ENCODE measurements at regions not wholly inside any gene's neighbourhood (a gene's known extent, or its start where the extent isn't known, plus 50 kb on each side); places are given as distances from the start of the nearest gene placed in this dataset.

- no peak for ATAC-seq
- TF ChIP-seq GLIS3 (CRISPR knock-in tag; IDR thresholded peaks at IDR 0.05), result no peak
Measured at GRCh38 chr6:47162231-47162630, 120.1 kb upstream of the ADGRF1 start.

GRCh38 chr6:47161176-47161687 lies 119.1 kb upstream of the ADGRF1 start:
- no peak for TF ChIP-seq ARNTL (CRISPR knock-in tag; IDR thresholded peaks at IDR 0.05; ENCODE audit: borderline replicate concordance, low read depth)
- no peak for TF ChIP-seq CSRNP3 (CRISPR knock-in tag; IDR thresholded peaks at IDR 0.05)
- no peak for TF ChIP-seq POU6F1 (CRISPR knock-in tag; IDR thresholded peaks at IDR 0.05; ENCODE audit: borderline replicate concordance, low read depth)
- TF ChIP-seq BACH2 (CRISPR knock-in tag; IDR thresholded peaks at IDR 0.05; ENCODE audit: borderline replicate concordance), result no peak
- no peak for TF ChIP-seq TCF4 (CRISPR knock-in tag; IDR thresholded peaks at IDR 0.05; ENCODE audit: borderline replicate concordance)
- no peak for TF ChIP-seq ZNF8 (CRISPR knock-in tag; IDR thresholded peaks at IDR 0.05)
- no peak for TF ChIP-seq CREB5 (CRISPR knock-in tag; IDR thresholded peaks at IDR 0.05; ENCODE audit: low read depth)
- no peak for TF ChIP-seq PATZ1 (CRISPR knock-in tag; IDR thresholded peaks at IDR 0.05; ENCODE audit: borderline replicate concordance)
- no peak for TF ChIP-seq ZFP3 (CRISPR knock-in tag; IDR thresholded peaks at IDR 0.05)
- no peak for TF ChIP-seq ZNF70 (CRISPR knock-in tag; IDR thresholded peaks at IDR 0.05)
- TF ChIP-seq ISL1 (CRISPR knock-in tag; IDR thresholded peaks at IDR 0.05), result no peak
- no peak for TF ChIP-seq ZC3H10 (CRISPR knock-in tag; IDR thresholded peaks at IDR 0.05)
- no peak for ATAC-seq

GRCh38 chr6:47160702-47161101 lies 118.6 kb upstream of the ADGRF1 start:
- no peak for TF ChIP-seq CSRNP3 (CRISPR knock-in tag; IDR thresholded peaks at IDR 0.05)
- no peak for TF ChIP-seq ZNF8 (CRISPR knock-in tag; IDR thresholded peaks at IDR 0.05)
- TF ChIP-seq ESRRG (CRISPR knock-in tag; IDR thresholded peaks at IDR 0.05), result no peak
- TF ChIP-seq ZC3H10 (CRISPR knock-in tag; IDR thresholded peaks at IDR 0.05), result no peak
- no peak for TF ChIP-seq CREB5 (CRISPR knock-in tag; IDR thresholded peaks at IDR 0.05; ENCODE audit: low read depth)
- no peak for TF ChIP-seq ZFP3 (CRISPR knock-in tag; IDR thresholded peaks at IDR 0.05)
- TF ChIP-seq CSDC2 (CRISPR knock-in tag; IDR thresholded peaks at IDR 0.05), result no peak
- TF ChIP-seq OSR1 (CRISPR knock-in tag; IDR thresholded peaks at IDR 0.05), result no peak
- no peak for TF ChIP-seq RARB (CRISPR knock-in tag; IDR thresholded peaks at IDR 0.05)
- no peak for TF ChIP-seq POU6F1 (CRISPR knock-in tag; IDR thresholded peaks at IDR 0.05; ENCODE audit: borderline replicate concordance, low read depth)
- TF ChIP-seq TOX (CRISPR knock-in tag; IDR thresholded peaks at IDR 0.05; ENCODE audit: borderline replicate concordance), result no peak
- TF ChIP-seq ZFP30 (CRISPR knock-in tag; IDR thresholded peaks at IDR 0.05), result no peak
- no peak for TF ChIP-seq GLIS3 (CRISPR knock-in tag; IDR thresholded peaks at IDR 0.05)
- TF ChIP-seq TSHZ2 (CRISPR knock-in tag; IDR thresholded peaks at IDR 0.05), result no peak
- no peak for TF ChIP-seq SNAI2 (CRISPR knock-in tag; IDR thresholded peaks at IDR 0.05)
- no peak for TF ChIP-seq ISL1 (CRISPR knock-in tag; IDR thresholded peaks at IDR 0.05)
- no peak for TF ChIP-seq PATZ1 (CRISPR knock-in tag; IDR thresholded peaks at IDR 0.05; ENCODE audit: borderline replicate concordance)
- no peak for TF ChIP-seq ZNF70 (CRISPR knock-in tag; IDR thresholded peaks at IDR 0.05)
- no peak for TF ChIP-seq ARNTL (CRISPR knock-in tag; IDR thresholded peaks at IDR 0.05; ENCODE audit: borderline replicate concordance, low read depth)
- ATAC-seq, result no peak

Data from SK-N-SH treated with all-trans-retinoic acid at 6 μM for 48 hours (cell line).